Stimulated activated CD4-positive, alpha-beta T cell treated with anti-CD3 and anti-CD28 coated beads, Interleukin-1b, Interleukin-23, amount 100 ng/mL, for 24 hours (primary cell): ENCODE measurements at regions not wholly inside any gene's neighbourhood (a gene's known extent, or its start where the extent isn't known, plus 50 kb on each side); places are given as distances from the start of the nearest gene placed in this dataset.
"Not testable (repeated sequence)": the region's sequence is repeated elsewhere in the genome, so short reads cannot be mapped to it uniquely, and the experiment has no call there.

Experiments
- DNase-seq, 4 experiments: peaks; one replicate each; pipeline ENCODE4 v3.0.0-alpha.2; 2020; ENCODE audit warnings: low read depth in 4 of 4, low spot score in 1 of 4

GRCh38 chr7:3135626-3136025 is 92.0 kb upstream of the CARD11 start:
- no peak for DNase-seq

GRCh38 chr7:3138206-3138605 is 94.5 kb upstream of the CARD11 start:
- no peak for DNase-seq

GRCh38 chr7:3138997-3139396 is 95.3 kb upstream of the CARD11 start:
- DNase-seq = no peak

- DNase-seq = no peak
These were observed 97.2 kb upstream of the CARD11 start for GRCh38 chr7:3140834-3141233.

- DNase-seq = no peak
These were observed 97.7 kb upstream of the CARD11 start for GRCh38 chr7:3141326-3141725.

- no peak for DNase-seq
These were observed 100.5 kb upstream of the CARD11 start for GRCh38 chr7:3143869-3144775.

GRCh38 chr7:3144776-3145125 is 101.1 kb upstream of the CARD11 start:
- not testable (repeated sequence) for DNase-seq

- DNase-seq = no peak
These were observed 103.0 kb upstream of the CARD11 start for GRCh38 chr7:3146571-3147226.

GRCh38 chr7:3148471-3148870 is 104.8 kb upstream of the CARD11 start:
- DNase-seq = not testable (repeated sequence)

GRCh38 chr7:3149231-3149995 is 105.7 kb upstream of the CARD11 start:
- DNase-seq = no peak

- DNase-seq = no peak
These were observed 106.4 kb upstream of the CARD11 start for GRCh38 chr7:3150027-3150426.

- no peak for DNase-seq
These were observed 108.1 kb upstream of the CARD11 start for GRCh38 chr7:3151784-3152183.

GRCh38 chr7:3152714-3153113 is 109.0 kb upstream of the CARD11 start:
- no peak for DNase-seq

GRCh38 chr7:3153118-3153517 is 109.5 kb upstream of the CARD11 start:
- DNase-seq = no peak

GRCh38 chr7:3154317-3154716 is 110.7 kb upstream of the CARD11 start:
- no peak for DNase-seq

- DNase-seq = peak; percentile 28 to 47 (median 38)
These were observed 111.3 kb upstream of the CARD11 start for GRCh38 chr7:3154881-3155494.

GRCh38 chr7:3156508-3156907 is 112.8 kb upstream of the CARD11 start:
- no peak for DNase-seq

GRCh38 chr7:3157566-3158287 is 114.1 kb upstream of the CARD11 start:
- DNase-seq = no peak

GRCh38 chr7:3158341-3158760 is 114.7 kb upstream of the CARD11 start:
- no peak for DNase-seq

- no peak for DNase-seq
These were observed 115.4 kb upstream of the CARD11 start for GRCh38 chr7:3159039-3159438.

GRCh38 chr7:3159445-3159844 is 115.8 kb upstream of the CARD11 start:
- no peak for DNase-seq
